GM19455 (cell line): ENCODE measurements at regions not wholly inside any gene's neighbourhood (a gene's known extent, or its start where the extent isn't known, plus 50 kb on each side); places are given as distances from the start of the nearest gene placed in this dataset.
"Not testable (repeated sequence)": the region's sequence is repeated elsewhere in the genome, so short reads cannot be mapped to it uniquely, and the experiment has no call there.

ENCODE experiments used
- ATAC-seq: cut with Tn5 transposase; IDR thresholded peaks from one replicate; pipeline ENCODE4 v1.9.1; 2021; ENCODE audit not compliant: unreplicated experiment

DNA sequence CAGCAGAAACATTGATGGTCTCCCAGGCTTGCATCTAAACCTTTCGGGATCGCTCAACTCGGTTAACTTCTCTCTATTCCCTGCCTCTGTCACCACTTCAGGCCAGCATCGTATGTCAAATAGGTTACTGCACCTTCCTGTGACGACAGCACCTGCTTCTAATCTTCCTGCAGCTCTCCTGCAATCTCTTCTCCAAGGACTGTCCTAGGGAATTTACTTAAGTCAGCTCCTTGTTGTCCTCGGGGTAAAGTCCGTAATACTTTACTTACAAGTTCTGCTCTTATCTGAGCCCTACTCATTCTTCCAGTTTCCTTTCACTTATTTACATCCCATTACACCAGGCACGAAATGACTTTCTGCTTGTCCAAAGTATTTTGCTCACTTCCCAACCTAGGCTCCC, 372.7 kb upstream of the AKR1E2 start:
- ATAC-seq = no peak

DNA sequence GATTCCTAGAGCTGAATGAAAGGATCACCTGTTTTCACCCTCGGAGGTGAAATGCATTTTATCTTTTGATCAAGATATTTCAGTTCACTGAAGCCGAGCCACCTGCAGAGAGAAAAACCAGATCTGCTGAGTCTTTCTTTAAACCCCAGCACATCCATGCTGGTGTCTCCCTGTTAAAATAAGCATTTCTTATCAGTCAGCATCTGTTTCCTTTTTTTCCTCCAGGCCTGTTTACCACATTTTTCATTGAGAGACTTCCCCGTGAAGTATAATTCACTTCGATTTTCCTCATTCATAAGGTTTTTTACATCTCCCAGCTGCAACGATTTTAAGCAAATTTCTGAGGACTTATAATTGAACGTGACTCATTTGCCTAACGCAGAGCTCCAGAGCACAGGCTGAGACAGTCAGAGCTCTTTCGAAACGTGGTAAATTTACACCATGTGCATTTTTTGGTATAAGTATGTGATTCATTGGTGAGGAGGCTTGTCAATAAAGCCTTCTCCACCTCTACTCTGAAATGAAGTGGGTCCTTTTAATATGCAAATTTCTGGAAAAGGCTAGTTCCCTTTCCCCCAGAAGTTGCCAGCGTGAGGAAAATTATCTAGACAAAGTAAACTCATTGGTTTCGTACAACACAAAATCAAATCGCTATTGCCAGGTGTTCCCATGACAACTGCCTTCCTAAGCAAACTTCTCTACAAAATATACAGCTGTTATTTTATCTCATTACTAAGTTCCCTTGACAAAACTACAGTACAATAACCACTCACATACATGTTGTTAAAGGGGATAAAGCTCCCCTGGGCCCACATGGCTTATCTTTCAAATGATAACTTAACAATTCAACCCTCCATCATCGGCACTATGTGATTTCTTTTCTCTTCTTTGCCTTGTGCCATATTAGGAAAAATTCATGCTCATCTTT, 374.8 kb upstream of the AKR1E2 start:
- no peak for ATAC-seq

DNA sequence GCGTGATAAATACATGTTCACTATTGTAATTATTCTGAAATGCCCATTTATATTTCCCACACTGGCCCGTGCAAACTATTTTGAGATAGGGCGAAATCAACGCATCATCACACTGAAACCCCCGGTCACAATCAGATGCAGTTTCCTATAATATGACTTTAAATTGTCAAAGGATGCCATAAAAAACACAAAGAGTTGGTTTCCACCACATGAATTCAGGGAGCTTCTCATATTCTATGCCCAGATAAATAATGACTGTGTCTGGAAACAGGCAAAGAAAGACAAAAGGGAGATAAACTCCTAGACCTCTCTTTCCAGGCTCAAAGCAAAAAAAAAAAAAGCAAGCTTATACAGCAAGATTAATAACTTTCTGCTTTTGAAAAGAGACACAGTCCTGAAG, 375.8 kb upstream of the AKR1E2 start:
- no peak for ATAC-seq

- ATAC-seq = no peak
Measured at GRCh38 chr10:4448030-4448429, 378.0 kb upstream of the AKR1E2 start.

DNA sequence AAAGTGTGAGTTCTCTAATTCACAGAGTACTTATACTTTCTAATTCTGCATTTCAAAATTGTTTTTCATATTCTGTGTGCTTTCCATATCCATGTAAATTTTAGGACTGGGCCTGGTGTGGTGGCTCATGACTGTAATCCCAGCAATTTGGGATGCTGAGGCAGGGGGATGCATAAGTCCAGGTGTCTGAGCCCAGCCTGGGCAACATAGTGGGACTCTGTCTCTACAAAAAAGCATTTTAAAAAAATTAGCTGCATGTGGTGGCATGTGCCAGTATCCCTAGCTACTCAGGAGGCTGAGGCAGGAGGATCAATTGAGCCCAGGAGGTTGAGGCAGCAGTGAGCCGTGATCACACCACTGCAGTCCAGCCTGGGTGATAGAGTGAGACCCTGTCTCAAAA, 382.6 kb upstream of the AKR1E2 start:
- ATAC-seq = no peak

DNA sequence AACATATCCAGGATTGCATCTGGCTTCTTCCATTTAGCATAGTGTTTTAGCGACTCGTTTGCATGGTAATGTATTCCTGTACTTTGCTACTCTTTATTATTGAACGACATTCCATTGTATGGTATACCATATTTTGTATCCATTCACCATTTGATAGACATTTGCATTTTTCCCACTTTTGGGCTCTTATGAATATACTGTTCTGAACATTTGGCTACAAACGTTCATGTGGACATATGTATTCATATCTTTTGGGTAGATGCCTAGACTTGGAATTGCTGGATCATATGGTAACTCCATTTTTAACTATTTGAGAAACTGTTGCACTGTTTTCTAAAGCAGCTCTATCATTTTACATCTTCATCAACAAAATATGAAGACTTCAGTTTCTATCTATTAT, 383.7 kb upstream of the AKR1E2 start:
- ATAC-seq = no peak

DNA sequence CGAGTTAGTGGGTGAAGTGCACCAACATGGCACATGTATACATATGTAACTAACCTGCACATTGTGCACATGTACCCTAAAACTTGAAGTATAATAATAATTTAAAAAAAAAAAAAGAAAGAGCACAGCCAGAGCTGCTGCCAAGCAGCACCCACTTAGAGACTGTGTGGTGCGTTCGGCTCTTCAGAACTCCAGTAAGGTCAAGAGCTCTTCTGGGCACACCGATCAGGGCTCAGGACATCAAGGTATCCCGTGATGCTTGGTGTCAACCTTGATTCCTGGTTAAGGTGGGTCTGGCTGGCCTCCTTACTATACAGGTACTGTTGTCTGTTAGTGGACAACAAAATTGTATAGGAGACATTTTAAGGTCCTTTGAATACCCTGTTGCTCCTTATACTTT, 385.7 kb upstream of the AKR1E2 start:
- no peak for ATAC-seq

DNA sequence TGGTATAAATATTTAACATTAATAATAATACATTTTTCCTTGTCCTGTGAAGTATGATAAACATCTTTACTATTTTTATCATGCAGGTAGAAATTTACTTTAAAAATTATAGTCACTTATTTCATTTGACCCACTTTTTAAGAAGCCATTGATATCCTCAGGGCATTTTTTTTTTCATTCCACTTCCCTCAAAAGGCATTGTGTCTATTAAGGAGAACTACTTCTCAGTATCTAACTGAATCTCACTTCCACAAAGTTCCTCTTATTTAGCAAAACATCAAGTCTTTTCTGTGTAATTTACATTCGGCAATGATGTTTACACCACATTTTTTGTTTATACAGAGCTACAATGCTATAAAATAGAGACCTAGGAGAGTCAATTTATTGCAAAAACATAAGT, 388.2 kb upstream of the AKR1E2 start:
- ATAC-seq = no peak

DNA sequence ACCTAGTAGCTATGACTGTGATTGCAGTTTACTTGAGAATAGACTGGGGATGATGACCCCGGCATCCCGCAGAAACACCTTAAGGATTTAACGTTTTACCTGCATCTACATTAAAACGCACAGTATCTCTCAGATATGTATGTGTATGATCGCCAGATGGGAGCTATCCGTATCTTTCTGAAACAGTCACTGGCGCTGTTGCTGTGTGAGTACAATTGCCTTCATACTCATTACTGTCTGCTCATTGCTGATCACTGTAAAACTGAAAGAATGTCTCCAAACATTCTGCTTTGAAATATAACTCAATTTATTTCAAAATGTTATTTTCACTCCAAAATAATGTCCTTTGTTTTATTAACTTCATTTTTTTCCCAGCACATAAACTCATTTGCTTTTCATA, 388.9 kb upstream of the AKR1E2 start:
- no peak for ATAC-seq

GRCh38 chr10:4436103-4436502, 389.9 kb upstream of the AKR1E2 start:
- no peak for ATAC-seq

- ATAC-seq = no peak
Measured at GRCh38 chr10:4434516-4435071, 391.4 kb upstream of the AKR1E2 start.

- ATAC-seq = no peak
Measured at GRCh38 chr10:4434105-4434504, 391.9 kb upstream of the AKR1E2 start.

DNA sequence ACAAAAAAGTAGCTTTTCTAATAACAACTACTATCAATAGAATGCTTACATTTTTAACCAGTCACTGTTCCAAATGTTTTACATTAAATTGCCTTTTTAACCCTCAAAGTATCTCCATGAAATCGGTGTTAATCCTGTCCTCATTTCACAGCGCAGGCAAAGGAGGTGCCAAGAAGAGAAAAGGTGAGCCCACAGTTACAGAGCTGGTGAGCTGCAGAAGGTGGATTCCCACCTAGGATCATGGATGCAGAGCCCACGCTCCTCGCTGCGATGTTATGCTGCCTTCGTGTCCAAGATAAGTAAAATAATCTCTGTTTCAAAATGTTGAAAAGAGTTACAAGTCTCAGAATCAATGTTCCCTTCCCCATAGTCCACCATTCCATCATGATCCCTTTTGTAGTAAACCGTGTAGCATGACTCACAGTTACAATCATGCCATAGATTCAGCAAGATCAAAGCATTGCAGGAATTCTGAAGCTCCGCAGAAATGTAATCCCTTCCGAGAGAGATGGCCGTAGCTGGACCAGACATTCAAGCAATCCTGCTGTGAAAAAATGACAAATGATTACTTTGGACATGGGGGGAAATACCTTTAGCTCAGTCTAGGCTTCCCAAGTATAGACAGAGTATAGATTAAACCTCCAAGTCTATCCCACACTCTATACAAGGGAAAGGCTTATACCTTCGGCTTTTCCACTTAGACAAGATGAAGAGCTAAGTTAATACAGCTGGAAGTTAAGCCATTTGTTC, 394.7 kb upstream of the AKR1E2 start:
- ATAC-seq = no peak

GRCh38 chr10:4429571-4429970, 396.4 kb upstream of the AKR1E2 start:
- ATAC-seq = no peak

DNA sequence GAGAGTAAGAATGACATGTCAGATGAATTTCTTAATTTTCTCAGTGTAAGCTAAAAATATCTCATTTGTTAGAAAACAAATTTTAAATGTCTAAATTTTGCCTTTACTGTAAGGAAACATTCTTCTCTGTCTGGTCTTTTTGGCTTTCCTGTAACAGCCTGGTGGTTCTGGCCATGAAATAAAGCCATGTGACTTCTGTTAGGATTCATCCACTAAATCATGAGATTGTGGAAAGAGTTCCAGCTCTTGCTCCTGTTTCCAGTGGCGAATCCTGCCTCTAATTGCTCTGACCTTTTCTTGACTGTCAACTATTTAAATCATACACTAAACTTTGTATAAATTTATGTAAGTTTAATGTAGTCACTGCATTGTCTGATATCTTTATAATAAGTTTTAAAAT, 398.5 kb upstream of the AKR1E2 start:
- no peak for ATAC-seq

- no peak for ATAC-seq
Measured at GRCh38 chr10:4426866-4427265, 399.1 kb upstream of the AKR1E2 start.

- ATAC-seq = no peak
Measured at GRCh38 chr10:4409319-4409718, 416.7 kb upstream of the AKR1E2 start.

GRCh38 chr10:4407783-4408182, 418.2 kb upstream of the AKR1E2 start:
- ATAC-seq = no peak

GRCh38 chr10:4405828-4406227, 420.2 kb upstream of the AKR1E2 start:
- ATAC-seq = no peak

DNA sequence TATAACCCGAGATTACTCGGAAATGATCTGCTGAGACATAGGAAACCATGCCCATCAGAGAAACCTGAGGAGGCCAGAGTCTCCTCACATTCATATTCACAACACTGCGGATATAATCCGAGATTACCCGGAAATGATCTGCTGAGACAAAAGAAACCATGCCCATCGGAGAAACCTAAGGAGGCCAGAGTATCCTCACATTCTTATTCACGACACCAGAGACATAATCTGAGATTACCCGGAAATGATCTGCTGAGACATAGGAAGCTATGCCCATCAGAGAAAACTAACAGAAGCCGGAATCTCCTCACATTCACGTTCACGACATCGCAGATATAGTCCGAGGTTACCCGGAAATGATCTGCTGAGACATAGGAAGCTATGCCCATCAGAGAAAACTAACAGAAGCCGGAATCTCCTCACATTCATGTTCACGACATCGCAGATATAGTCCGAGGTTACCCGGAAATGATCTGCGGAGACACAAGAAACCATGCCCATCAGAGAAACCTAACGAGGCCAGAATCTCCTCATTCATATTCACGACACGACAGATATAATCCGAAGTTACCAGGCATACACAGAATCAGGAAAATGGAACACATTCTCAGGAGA, 422.3 kb upstream of the AKR1E2 start:
- no peak for ATAC-seq

DNA sequence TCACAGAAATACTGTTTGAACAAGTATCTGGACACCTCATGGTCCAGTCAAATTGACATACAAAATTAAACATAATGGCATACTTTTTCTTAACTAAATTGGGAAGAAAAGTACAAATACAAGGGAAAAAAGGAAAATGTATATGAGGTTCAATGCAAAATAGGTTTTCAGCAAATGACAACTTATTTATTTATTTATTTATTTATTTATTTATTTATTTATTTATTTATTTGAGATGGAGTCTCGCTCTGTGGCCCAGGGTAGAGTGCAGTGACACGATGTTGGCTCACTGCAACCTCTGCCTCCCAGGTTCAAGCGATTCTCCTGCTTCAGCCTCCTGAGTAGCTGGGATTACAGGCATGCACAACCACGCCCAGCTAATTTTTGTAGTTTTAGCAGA, 424.9 kb upstream of the AKR1E2 start:
- ATAC-seq = not testable (repeated sequence)

DNA sequence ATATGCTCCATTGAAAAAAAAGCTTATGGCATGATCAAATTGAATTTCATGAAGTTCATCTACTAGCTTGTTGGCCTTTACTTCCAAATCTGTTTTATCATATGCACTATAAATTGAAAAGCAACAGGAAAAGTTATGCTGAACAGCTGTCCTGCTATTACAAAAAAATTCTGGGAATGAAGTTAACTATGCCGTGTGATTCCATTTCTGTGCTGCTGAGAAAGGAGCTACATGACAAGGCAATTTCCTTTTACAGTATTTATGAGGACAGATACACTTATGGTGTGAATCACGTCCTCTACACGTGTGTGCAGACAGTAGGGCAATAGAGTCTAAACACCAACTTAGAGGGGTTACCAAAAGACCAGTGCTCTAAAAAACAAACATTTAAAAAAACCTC, 426.5 kb upstream of the AKR1E2 start:
- no peak for ATAC-seq
